PFSK-1 (cell line): ENCODE measurements at regions not wholly inside any gene's neighbourhood (a gene's known extent, or its start where the extent isn't known, plus 50 kb on each side); places are given as distances from the start of the nearest gene placed in this dataset.

Source experiments
- FOXP2 ChIP-seq: optimal IDR thresholded peaks from 2 replicates; pipeline ENCODE3; 2011; ENCODE audit warnings: borderline replicate concordance, control low read depth, inconsistent platforms; ENCODE audit not compliant: insufficient read depth; ENCODE audit errors: extremely low read length, extremely low read depth
- POLR2AphosphoS5 ChIP-seq: IDR thresholded peaks from 2 replicates; pipeline ENCODE4 v1.6.1; 2012; ENCODE audit warnings: low read depth, mild to moderate bottlenecking, control low read depth, low read length, moderate library complexity
- SIN3A ChIP-seq: IDR thresholded peaks from 2 replicates; pipeline ENCODE4 v1.6.1; 2012; ENCODE audit warnings: mild to moderate bottlenecking, low read length, moderate library complexity, borderline replicate concordance; ENCODE audit not compliant: insufficient read depth
- TAF1 ChIP-seq: IDR thresholded peaks from 2 replicates; pipeline ENCODE4 v1.6.1; 2012; ENCODE audit warnings: low read length, control low read depth, borderline replicate concordance; ENCODE audit not compliant: insufficient read depth
- TF ChIP-seq, protein P1 (sequence below), 2 experiments: IDR thresholded peaks; 2 replicates each; pipeline versions ENCODE4 v1.6.1 to v1.8.0; 2011 to 2012; ENCODE audit warnings: low read depth in 2 of 2, low read length in 2 of 2, control low read depth in 1 of 2, inconsistent platforms in 1 of 2, mild to moderate bottlenecking in 1 of 2, moderate library complexity in 1 of 2; ENCODE audit not compliant: insufficient read depth in 1 of 2

DNA sequence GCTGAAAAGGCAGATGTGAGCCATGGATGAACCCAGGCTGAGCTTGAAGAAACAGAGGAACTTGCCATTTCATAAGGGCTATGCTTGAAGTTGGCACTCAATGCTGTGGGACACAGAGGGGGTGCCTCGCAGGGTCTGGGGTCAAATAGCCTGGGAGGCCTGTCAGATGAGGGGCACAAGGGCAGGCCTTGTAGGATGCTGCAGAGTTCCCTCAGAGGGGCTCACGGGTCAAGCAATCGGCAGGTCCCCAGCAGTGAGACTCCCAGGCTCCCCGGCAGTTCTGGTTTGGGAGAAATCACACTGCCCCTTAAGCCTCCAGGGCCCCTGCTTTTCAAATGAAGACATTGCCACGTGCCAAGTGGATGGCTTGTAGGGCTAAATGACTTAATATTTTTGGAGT is 116.7 kb upstream of the GRIK3 start:
- TF ChIP-seq POLR2AphosphoS5: no peak
- TF ChIP-seq TAF1: no peak
- TF ChIP-seq, protein P1, sequence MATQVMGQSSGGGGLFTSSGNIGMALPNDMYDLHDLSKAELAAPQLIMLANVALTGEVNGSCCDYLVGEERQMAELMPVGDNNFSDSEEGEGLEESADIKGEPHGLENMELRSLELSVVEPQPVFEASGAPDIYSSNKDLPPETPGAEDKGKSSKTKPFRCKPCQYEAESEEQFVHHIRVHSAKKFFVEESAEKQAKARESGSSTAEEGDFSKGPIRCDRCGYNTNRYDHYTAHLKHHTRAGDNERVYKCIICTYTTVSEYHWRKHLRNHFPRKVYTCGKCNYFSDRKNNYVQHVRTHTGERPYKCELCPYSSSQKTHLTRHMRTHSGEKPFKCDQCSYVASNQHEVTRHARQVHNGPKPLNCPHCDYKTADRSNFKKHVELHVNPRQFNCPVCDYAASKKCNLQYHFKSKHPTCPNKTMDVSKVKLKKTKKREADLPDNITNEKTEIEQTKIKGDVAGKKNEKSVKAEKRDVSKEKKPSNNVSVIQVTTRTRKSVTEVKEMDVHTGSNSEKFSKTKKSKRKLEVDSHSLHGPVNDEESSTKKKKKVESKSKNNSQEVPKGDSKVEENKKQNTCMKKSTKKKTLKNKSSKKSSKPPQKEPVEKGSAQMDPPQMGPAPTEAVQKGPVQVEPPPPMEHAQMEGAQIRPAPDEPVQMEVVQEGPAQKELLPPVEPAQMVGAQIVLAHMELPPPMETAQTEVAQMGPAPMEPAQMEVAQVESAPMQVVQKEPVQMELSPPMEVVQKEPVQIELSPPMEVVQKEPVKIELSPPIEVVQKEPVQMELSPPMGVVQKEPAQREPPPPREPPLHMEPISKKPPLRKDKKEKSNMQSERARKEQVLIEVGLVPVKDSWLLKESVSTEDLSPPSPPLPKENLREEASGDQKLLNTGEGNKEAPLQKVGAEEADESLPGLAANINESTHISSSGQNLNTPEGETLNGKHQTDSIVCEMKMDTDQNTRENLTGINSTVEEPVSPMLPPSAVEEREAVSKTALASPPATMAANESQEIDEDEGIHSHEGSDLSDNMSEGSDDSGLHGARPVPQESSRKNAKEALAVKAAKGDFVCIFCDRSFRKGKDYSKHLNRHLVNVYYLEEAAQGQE (IDR thresholded peaks at IDR 0.05; ENCODE audit: insufficient read depth in 1 of 2, low read depth in 2 of 2, low read length in 2 of 2): no peak
- no peak for TF ChIP-seq SIN3A
- TF ChIP-seq FOXP2: no peak
